GM18873 (cell line): ENCODE measurements at regions not wholly inside any gene's neighbourhood (a gene's known extent, or its start where the extent isn't known, plus 50 kb on each side); places are given as distances from the start of the nearest gene placed in this dataset.

Source experiments
- ATAC-seq: cut with Tn5 transposase; IDR thresholded peaks from one replicate; pipeline ENCODE4 v1.9.1; 2021; ENCODE audit warnings: mild to moderate bottlenecking, moderate library complexity, moderate number of reproducible peaks; ENCODE audit not compliant: unreplicated experiment, low FRiP score

DNA sequence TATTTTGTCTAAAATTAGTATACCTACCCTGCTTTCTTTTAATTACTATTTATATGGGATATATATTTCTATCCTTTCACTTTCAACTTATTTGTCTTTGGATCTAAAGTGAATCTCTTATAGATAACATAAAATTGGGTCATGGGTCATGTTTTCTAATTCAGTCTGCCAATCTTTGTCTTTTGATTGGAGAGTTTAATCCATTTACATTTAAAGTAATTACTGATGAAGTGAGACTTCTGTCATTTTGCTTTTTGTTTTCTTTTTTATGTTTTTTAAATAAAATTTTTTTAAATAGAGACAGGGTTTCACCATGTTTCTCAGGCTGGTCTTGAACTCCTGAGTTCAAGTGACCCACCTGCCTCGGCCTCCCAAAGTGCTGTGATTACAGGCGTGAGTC, 50.5 kb upstream of the PRDM1 start:
- ATAC-seq = no peak

DNA sequence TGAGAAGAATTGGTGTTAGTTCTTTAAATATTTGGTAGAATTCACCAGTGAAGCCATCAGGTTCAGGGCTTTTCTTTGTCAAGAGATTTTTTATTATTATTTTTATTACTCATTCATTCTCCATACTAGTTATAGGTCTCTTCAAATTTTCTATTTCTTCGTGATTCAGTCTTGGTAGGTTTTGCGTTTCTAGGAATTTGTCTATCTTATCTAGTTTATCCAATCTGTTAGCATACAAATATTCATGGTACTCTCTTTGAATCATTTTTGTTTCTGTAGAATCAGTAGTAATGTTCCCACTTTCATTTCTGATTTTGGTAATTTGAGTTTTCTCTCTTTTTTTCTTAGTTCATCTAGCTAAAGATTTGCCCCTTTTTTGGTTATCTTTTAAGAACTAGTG, 52.3 kb upstream of the PRDM1 start:
- ATAC-seq = no peak

- no peak for ATAC-seq
Measured at GRCh38 chr6:106027758-106028157, 58.4 kb upstream of the PRDM1 start.

DNA sequence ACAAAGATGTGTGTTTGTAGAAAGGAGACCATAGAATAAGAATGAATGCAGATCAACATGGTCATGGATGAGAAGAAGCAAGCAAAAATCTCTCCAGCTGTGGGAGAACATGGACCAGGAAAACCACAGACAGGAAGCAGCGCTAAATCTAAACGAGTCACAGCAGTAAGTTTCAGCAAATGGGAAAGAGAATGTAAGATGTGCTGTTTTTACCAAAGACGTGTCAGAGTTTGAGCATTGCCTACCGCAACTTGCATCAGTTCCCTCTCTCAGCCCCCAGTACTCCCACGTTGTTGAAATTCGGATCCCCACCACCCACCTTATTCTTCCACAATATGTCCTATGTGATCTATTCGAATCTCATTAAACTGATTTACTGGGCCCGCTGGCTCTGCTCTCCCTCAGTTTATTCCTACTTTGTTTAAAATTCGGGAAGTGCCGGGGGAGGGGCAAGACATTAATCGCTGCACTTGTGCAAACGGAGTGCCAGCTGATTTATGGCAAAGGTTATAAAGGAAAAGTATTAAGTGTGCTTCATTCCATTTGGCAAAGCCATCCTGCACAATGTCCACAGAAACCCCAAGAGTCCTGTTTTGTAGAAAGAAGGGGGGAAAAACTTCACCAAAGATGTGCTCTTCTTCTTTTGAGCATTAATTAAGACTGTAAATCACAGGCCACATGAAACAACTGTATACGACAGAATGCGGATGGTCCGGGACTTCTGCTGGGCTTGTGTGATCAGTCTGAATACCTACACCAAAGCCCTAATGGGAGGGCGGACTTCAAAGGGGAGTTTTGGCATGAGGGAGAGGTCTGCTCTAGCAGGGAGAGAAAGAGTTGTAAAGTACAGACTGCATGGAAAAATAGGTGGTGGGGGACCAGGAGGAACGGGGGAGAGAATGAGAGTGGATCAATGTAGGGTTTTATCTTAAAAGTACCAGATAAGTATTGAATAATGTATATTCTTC, 59.1 kb upstream of the PRDM1 start:
- no peak for ATAC-seq

DNA sequence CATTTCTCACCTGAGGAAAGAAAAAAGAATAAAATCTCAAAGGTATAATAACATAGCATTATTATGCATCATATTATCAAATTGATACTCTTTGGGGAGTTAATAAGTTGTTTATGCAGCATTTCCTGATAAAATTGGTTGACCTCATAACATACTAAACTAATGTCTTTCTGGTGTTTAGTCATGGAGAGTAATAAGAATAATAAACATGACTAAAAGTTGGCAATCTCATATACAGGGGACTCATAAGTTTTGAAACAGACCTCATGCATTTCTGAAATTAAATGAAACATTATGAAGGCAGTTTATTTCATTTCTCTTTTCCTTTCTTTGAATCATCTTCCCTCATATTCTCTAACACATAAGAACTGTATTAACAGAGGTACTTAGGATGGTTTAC, 60.5 kb upstream of the PRDM1 start:
- ATAC-seq = no peak

DNA sequence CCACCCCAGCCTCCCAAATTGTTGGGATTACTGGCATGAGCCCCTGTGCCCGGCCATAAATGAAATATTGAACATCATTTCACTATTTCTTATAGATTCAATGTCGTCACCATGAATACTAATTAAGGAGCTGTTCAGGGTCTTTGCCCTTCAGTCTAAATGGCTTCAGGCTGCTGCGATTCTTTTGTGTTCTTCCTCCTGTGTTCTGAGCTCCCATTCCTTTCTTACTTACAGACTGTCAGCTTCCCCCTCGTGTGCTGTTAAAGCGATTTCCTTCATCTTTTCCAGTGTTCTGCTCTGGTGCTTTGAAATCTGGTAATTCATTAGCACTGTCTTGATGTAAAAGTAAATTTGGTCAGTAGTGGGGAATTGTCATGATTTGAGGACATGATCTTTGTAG, 63.3 kb upstream of the PRDM1 start:
- no peak for ATAC-seq

DNA sequence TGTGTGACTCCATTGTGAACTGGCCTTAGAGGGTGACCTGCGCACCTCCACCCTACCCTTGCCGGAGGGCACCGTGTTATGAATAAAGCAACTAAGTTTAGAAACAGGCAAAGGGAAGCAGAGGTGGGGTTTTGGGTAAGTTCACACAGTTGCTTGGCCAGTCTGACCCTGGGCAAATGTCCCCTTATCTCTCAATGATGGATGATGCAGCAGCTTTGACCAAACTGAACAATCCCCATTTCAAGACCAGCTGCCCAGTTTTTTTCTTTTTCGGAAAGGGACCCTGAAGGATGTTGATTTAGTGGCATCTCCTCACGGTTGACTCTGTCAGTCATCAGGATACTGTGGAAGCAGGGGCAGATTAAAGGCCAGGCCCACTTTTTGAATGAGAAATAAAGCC, 68.7 kb upstream of the PRDM1 start:
- ATAC-seq = no peak

DNA sequence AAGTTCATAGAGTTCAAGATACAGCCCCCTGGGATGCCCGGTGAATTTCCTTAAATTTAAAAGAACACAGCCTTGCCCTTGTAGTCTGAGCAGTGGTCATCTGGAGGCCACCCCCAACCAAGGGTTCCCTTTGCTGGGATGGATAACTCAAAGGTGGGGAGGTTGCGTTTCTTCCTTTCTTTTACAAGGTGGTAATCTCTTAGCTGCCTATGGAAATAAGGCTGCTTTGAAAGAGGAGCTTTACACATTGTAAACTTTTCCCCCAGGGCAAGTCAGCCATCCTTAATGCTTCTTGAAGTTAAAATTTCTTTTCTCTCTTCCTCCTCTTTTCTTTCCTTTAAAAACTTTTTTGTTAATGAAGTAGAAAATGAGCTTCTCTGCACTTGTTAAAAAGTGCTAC, 71.2 kb upstream of the PRDM1 start:
- no peak for ATAC-seq

DNA sequence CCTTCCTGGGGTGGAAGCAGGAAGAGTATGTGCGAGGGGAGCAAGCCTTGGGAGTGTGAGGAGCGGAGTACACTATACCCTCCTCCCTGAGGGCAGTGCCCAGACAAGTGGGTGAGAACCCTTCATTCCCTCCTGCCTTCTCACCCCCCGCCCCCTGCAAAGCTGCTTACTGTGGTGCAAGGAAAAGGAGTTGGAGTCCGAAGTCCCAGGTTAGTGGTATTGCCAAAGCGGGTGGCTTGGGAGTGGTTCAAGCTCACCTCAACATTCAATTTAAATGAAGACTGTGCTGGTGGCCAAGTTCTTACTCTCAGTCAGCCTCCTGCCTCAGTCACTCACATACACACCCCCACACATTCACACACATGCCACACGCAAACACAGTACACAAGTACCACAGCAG, 74.7 kb upstream of the PRDM1 start:
- no peak for ATAC-seq

GRCh38 chr6:106005954-106006353, 80.2 kb upstream of the PRDM1 start:
- no peak for ATAC-seq

- ATAC-seq = no peak
Measured at GRCh38 chr6:106005013-106005412, 81.1 kb upstream of the PRDM1 start.

GRCh38 chr6:106003268-106003987, 82.7 kb upstream of the PRDM1 start:
- ATAC-seq = no peak

DNA sequence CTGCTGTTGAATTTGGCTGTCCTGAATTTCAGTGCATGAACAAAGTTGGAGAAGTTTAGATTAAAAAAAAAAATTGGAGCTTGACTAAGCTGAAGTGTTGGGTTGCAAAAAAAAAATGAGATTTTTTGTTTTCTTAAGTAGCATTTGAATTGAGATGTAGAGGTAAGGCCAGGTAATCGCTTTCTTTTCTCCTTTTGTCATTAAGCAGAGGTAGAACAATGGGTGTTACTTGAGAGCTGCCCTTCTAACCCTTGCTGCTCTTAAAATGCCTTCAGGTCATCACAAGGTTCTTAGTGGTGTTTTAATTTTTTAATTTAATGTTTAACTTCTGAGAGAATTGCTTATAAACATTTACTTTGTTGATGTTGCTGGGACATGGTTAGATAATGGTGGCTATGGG, 84.1 kb upstream of the PRDM1 start:
- no peak for ATAC-seq

GRCh38 chr6:106000935-106001334, 85.2 kb upstream of the PRDM1 start:
- no peak for ATAC-seq

DNA sequence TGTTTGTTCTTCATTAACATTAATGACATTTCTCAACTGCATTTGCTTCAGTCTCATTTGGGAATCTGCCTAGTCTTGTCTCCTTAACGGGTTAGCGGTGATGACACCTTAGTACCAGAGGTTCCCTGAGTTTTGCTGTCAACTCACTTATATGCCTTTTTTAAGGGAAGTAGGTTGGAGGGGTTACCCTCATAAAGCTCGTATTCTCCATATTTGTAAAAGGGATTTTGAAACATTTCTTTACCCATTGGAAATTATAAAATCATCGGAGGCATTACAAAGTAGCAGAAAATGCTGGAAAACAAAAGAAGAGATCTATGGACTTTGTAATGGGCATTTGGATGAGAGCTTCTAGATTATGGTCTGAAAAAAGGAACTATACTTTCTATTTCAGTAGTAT, 88.7 kb upstream of the PRDM1 start:
- no peak for ATAC-seq

GRCh38 chr6:105995391-105995865, 90.7 kb upstream of the PRDM1 start:
- ATAC-seq = no peak

- ATAC-seq = no peak
Measured at GRCh38 chr6:105994591-105995390, 91.3 kb upstream of the PRDM1 start.

DNA sequence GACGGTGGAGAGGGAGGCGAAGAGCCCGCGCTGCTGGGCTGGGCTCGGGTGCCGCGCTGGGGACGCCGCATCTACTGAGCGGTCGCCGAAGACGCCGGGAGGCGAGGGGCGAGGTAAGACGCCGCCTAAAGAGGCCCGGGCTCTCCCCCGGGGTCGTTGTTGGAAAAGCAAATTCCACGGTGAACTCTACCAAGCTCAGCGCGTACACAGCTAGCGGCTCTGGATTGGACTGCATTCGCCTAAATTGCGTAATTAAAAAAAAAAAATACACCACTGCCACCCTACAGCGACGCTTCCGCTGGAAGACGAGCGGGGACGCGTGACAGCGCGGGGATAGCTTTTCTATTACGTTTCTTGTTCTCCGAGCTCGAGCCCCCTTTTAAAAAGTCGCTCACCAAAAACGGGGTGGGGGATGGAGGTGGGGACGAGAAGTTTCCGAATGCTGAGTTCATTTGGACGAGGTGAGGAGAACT, 92.0 kb upstream of the PRDM1 start:
- no peak for ATAC-seq

GRCh38 chr6:105993341-105994117, 92.6 kb upstream of the PRDM1 start:
- no peak for ATAC-seq
